ENCODE measurements at regions not wholly inside any gene's neighbourhood (a gene's known extent, or its start where the extent isn't known, plus 50 kb on each side); places are given as distances from the start of the nearest gene placed in this dataset.
"Not testable (repeated sequence)": the region's sequence is repeated elsewhere in the genome, so short reads cannot be mapped to it uniquely, and the experiment has no call there.

DNA sequence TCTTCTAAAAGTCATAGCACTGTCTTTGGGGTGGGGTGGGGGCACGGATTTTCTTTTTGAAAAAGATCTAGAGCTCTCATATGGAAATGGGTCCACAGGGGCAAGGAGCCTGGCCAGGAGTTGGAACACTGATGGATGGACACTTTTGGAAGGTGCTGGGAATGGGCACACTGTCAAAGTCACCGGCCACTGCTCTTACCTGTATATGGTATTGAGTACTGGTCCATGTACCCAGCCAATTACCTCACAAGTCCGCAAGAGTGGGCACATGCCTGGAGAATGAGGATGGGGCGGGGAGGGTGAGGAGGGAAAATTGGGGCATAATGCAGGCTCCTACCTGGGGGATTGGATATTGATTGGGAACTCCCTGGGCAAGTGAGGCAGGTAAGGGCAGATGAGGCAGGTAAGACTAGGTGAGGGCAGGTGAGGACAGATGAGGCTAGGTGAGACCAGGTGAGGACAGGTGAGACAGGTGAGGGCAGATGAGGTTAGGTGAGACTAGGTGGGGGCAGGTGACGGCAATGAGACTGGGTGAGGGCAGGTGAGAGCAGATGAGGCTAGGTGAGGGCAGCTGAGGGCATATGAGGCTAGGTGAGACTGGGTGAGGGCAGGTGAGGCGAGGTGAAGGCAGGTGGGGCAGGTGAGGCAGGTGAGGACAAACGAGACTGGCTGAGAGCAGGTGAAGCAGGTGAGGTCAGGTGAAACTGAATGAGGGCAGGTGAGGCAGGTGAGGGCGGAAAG lies 167.9 kb downstream of the NRN1 start:
- H3K4me3 ChIP-seq (ENCODE audit: low read length in 3 of 3), result no peak overlapping the region
- intact Hi-C loops (cut with DNase I), result no loop called here
- H3K9ac ChIP-seq (ENCODE audit: low read length in 3 of 3), result no peak overlapping the region
- no peaks in the 10 kb centered on the region for H3K4me1 ChIP-seq (ENCODE audit: control insufficient read depth in 2 of 3, insufficient read depth in 2 of 3, low read depth in 1 of 3, low read length in 3 of 3)
- H3K9me3 ChIP-seq (ENCODE audit: control insufficient read depth in 2 of 3, insufficient read depth in 1 of 3, low read length in 3 of 3), result peaks cover 0 to 5% (median 0%) of the 10 kb centered on the region in 3 donors
- no peaks in the 10 kb centered on the region for H3K36me3 ChIP-seq (ENCODE audit: control insufficient read depth in 2 of 3, insufficient read depth in 3 of 3, low read length in 3 of 3)
- DNase-seq (no peak), FAIRE-seq (no peak)
- H3K27ac ChIP-seq (ENCODE audit: low read depth in 2 of 2, low read length in 2 of 2), result no peak overlapping the region
- TF ChIP-seq, protein P1, sequence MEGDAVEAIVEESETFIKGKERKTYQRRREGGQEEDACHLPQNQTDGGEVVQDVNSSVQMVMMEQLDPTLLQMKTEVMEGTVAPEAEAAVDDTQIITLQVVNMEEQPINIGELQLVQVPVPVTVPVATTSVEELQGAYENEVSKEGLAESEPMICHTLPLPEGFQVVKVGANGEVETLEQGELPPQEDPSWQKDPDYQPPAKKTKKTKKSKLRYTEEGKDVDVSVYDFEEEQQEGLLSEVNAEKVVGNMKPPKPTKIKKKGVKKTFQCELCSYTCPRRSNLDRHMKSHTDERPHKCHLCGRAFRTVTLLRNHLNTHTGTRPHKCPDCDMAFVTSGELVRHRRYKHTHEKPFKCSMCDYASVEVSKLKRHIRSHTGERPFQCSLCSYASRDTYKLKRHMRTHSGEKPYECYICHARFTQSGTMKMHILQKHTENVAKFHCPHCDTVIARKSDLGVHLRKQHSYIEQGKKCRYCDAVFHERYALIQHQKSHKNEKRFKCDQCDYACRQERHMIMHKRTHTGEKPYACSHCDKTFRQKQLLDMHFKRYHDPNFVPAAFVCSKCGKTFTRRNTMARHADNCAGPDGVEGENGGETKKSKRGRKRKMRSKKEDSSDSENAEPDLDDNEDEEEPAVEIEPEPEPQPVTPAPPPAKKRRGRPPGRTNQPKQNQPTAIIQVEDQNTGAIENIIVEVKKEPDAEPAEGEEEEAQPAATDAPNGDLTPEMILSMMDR (IDR thresholded peaks at IDR 0.05; ENCODE audit: borderline replicate concordance, extremely low read depth, insufficient read depth), result no peak
- H3K27me3 ChIP-seq (ENCODE audit: control insufficient read depth, insufficient read depth, low read length), result no peaks in the 10 kb centered on the region

DNA sequence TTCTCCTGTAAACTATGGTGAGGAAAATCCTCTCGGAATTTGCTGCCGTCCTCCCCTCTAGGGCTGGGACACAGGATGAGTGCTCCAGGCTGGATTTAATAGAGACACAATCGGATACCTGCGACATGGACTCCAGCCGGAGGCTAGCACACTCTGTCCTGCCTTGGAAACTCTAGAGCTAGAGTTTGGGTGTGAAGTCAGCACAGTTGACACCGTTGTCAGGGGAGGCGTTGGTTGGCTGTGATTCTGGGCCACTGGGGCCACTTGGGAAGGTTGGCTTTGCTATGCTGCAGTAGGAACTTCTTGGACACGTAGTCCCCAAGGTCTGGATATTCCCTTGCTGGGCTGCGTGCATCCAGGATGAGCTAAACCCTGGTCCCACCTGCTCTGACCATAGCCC lies 169.4 kb downstream of the NRN1 start:
- Histone ChIP-seq H3K9ac (ENCODE audit: low read length in 3 of 3) (no peak overlapping the region), H3K9me3 (ENCODE audit: control insufficient read depth in 2 of 3, insufficient read depth in 1 of 3, low read length in 3 of 3) (peaks cover 0 to 3% (median 0%) of the 10 kb centered on the region in 3 donors), H3K36me3 (ENCODE audit: control insufficient read depth in 2 of 3, insufficient read depth in 3 of 3, low read length in 3 of 3) (no peaks in the 10 kb centered on the region), H3K4me3 (ENCODE audit: low read length in 3 of 3) (no peak overlapping the region), H3K4me1 (ENCODE audit: control insufficient read depth in 2 of 3, insufficient read depth in 2 of 3, low read depth in 1 of 3, low read length in 3 of 3) (no peaks in the 10 kb centered on the region), H3K27ac (ENCODE audit: low read depth in 2 of 2, low read length in 2 of 2) (no peak overlapping the region), H3K27me3 (ENCODE audit: control insufficient read depth, insufficient read depth, low read length) (no peaks in the 10 kb centered on the region)
- intact Hi-C loops (cut with DNase I), result no loop called here
- no peak for FAIRE-seq
- DNase-seq, result no peak
- TF ChIP-seq, protein P1 (IDR thresholded peaks at IDR 0.05; ENCODE audit: borderline replicate concordance, extremely low read depth, insufficient read depth), result no peak

DNA sequence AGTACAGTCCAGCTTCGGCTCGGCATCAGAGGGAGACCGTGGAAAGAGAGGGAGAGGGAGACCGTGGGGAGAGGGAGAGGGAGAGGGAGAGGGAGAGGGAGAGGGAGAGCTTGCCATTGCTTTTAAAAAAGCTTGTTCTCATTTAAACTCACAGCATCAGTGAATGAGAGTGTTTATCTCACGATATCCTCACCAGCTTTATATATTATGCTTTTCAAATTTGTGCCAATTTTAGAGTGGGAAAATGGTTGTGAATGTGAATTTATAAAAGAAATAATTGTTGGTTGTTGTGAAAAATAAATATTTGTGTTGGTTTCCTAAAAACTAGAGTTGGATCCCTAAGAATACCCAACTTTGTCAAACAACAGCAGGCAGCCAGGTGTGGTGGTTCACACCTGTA lies 170.1 kb downstream of the NRN1 start:
- H3K36me3 ChIP-seq (ENCODE audit: control insufficient read depth in 2 of 3, insufficient read depth in 3 of 3, low read length in 3 of 3); intact Hi-C loops (cut with DNase I); FAIRE-seq: not testable (repeated sequence)

DNA sequence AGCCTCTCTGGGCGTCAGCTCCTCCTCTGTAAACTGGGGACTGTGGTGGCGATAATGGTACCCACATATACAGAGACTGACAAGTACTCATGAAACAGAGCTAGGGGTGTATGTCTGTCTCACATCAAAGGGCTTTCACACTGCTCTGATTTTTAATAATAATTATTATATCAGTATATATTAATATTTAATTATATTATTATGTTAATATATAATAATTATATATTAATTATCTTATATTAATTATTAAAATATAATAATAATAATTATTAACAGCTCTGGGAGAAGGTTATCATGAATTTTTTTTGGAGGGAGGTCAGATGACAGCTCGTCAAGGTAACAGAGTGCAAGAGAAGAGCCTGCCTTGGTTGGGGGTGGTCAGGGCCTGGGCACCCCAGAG lies 173.6 kb downstream of the NRN1 start:
- H3K27me3 ChIP-seq (ENCODE audit: control insufficient read depth, insufficient read depth, low read length), result no peaks in the 10 kb centered on the region
- DNase-seq (no peak), FAIRE-seq (no peak)
- no peaks in the 10 kb centered on the region for H3K36me3 ChIP-seq (ENCODE audit: control insufficient read depth in 2 of 3, insufficient read depth in 3 of 3, low read length in 3 of 3)
- H3K9ac ChIP-seq (ENCODE audit: low read length in 3 of 3), result no peak overlapping the region
- intact Hi-C loops (cut with DNase I), result no loop called here
- no peak overlapping the region for H3K4me3 ChIP-seq (ENCODE audit: low read length in 3 of 3)
- no peak overlapping the region for H3K27ac ChIP-seq (ENCODE audit: low read depth in 2 of 2, low read length in 2 of 2)
- H3K9me3 ChIP-seq (ENCODE audit: control insufficient read depth in 2 of 3, insufficient read depth in 1 of 3, low read length in 3 of 3), result no peaks in the 10 kb centered on the region
- TF ChIP-seq, protein P1 (IDR thresholded peaks at IDR 0.05; ENCODE audit: borderline replicate concordance, extremely low read depth, insufficient read depth), result no peak
- peaks cover 0 to 3% (median 0%) of the 10 kb centered on the region in 3 donors for H3K4me1 ChIP-seq (ENCODE audit: control insufficient read depth in 2 of 3, insufficient read depth in 2 of 3, low read depth in 1 of 3, low read length in 3 of 3)

More for the DNA sequence above, 170.1 kb downstream of the NRN1 start:
- H3K9me3 ChIP-seq (ENCODE audit: control insufficient read depth in 2 of 3, insufficient read depth in 1 of 3, low read length in 3 of 3); H3K4me1 ChIP-seq (ENCODE audit: control insufficient read depth in 2 of 3, insufficient read depth in 2 of 3, low read depth in 1 of 3, low read length in 3 of 3); H3K9ac ChIP-seq (ENCODE audit: low read length in 3 of 3); H3K27me3 ChIP-seq (ENCODE audit: control insufficient read depth, insufficient read depth, low read length); H3K4me3 ChIP-seq (ENCODE audit: low read length in 3 of 3); DNase-seq; H3K27ac ChIP-seq (ENCODE audit: low read depth in 2 of 2, low read length in 2 of 2): not testable (repeated sequence)

All from kidney (tissue), 13 donors.